Astrocyte of the spinal cord (primary cell): ENCODE measurements at regions not wholly inside any gene's neighbourhood (a gene's known extent, or its start where the extent isn't known, plus 50 kb on each side); places are given as distances from the start of the nearest gene placed in this dataset.

Source experiments
- DNase-seq: peaks from one replicate; pipeline ENCODE4 v3.0.0; 2011; ENCODE audit warnings: low read depth, low spot score
- H3K4me3 ChIP-seq: 2 replicates; pipeline ENCODE4 v1.5.1; 2011; ENCODE audit warnings: low read depth, mild to moderate bottlenecking, low read length, moderate library complexity
- CTCF ChIP-seq: IDR thresholded peaks from 2 replicates; pipeline ENCODE4 v1.5.1; 2012; ENCODE audit warnings: low read depth, mild to moderate bottlenecking, low read length, inconsistent platforms
- in situ Hi-C: cut with HindIII; loops from 2 replicates; pipeline ENCODE4 v1.10.0; 2017; ENCODE audit warnings: low sequenced_read_pairs

- no peak for TF ChIP-seq CTCF
- DNase-seq = no peak
- H3K4me3 ChIP-seq = no peak overlapping the region
- in situ Hi-C loops = no loop called here
Observed at GRCh38 chr12:86834217-86834616, 578.0 kb upstream of the MGAT4C start.

- in situ Hi-C loops = no loop called here
- TF ChIP-seq CTCF = no peak
Observed at GRCh38 chr12:86827409-86827808, 571.2 kb upstream of the MGAT4C start.

GRCh38 chr12:86826051-86826450 lies 569.9 kb upstream of the MGAT4C start:
- DNase-seq = no peak
- H3K4me3 ChIP-seq = no peak overlapping the region
- no peak for TF ChIP-seq CTCF
- in situ Hi-C loops = no loop called here

More at GRCh38 chr12:86827409-86827808, 571.2 kb upstream of the MGAT4C start:
- no peak overlapping the region for H3K4me3 ChIP-seq
- DNase-seq = no peak

GRCh38 chr12:86801439-86801838 lies 545.2 kb upstream of the MGAT4C start:
- no peak for DNase-seq

GRCh38 chr12:86799616-86800015 lies 543.4 kb upstream of the MGAT4C start:
- no peak for TF ChIP-seq CTCF
- no peak for DNase-seq
- in situ Hi-C loops = no loop called here
- no peak overlapping the region for H3K4me3 ChIP-seq

More at GRCh38 chr12:86801439-86801838, 545.2 kb upstream of the MGAT4C start:
- in situ Hi-C loops = no loop called here
- H3K4me3 ChIP-seq = no peak overlapping the region
- no peak for TF ChIP-seq CTCF

- no peak for DNase-seq
- in situ Hi-C loops = no loop called here
- H3K4me3 ChIP-seq = no peak overlapping the region
- no peak for TF ChIP-seq CTCF
Observed at GRCh38 chr12:86796550-86796949, 540.4 kb upstream of the MGAT4C start.

- in situ Hi-C loops = no loop called here
- no peak overlapping the region for H3K4me3 ChIP-seq
- DNase-seq = no peak
- TF ChIP-seq CTCF = no peak
Observed at GRCh38 chr12:86788661-86789060, 532.5 kb upstream of the MGAT4C start.
